Upper lobe of left lung (tissue), 6 donors: ENCODE measurements at regions not wholly inside any gene's neighbourhood (a gene's known extent, or its start where the extent isn't known, plus 50 kb on each side); places are given as distances from the start of the nearest gene placed in this dataset.

Experiments
- ATAC-seq, 2 donors: fragments of 200-7000 bp; cut with Tn5 transposase; one replicate each; pipeline ENCODE4 v1.9.1; 2022; ENCODE audit warnings: mild to moderate bottlenecking in 2 of 2, moderate library complexity in 2 of 2; ENCODE audit not compliant: low FRiP score in 2 of 2
- DNase-seq, 2 donors: peaks; one replicate each; pipeline ENCODE4 v3.0.0-alpha.2; 2019 to 2020
- H3K27ac ChIP-seq, 4 donors: fragments of 200-600 bp; sonication (generic); one replicate each; pipeline ENCODE4 v1.5.1; 2016 to 2019
- H3K27me3 ChIP-seq, 4 donors: fragments of 200-600 bp; sonication (generic); one replicate each; pipeline ENCODE4 v1.5.1; 2017 to 2019
- H3K36me3 ChIP-seq, 4 donors: fragments of 200-600 bp; sonication (generic); one replicate each; pipeline ENCODE4 v1.5.1; 2016 to 2019
- H3K4me1 ChIP-seq, 4 donors: fragments of 200-600 bp; sonication (generic); one replicate each; pipeline ENCODE4 v1.5.1; 2018 to 2019
- H3K4me3 ChIP-seq, 4 donors: fragments of 200-600 bp; sonication (generic); one replicate each; pipeline ENCODE4 v1.5.1; 2017 to 2019; ENCODE audit warnings: mild to moderate bottlenecking in 2 of 4, moderate library complexity in 1 of 4
- H3K9me3 ChIP-seq, 4 donors: fragments of 200-600 bp; sonication (generic); one replicate each; pipeline ENCODE4 v1.5.1; 2018 to 2019
- EP300 ChIP-seq, 4 donors: sonication (generic); formaldehyde crosslinking; IDR thresholded peaks; one replicate each; pipeline ENCODE4 v1.5.1; 2017; ENCODE audit warnings: antibody characterized with exemption in 4 of 4, control low read depth in 2 of 4
- POLR2A ChIP-seq, 4 donors: fragments of 450-650 bp; IDR thresholded peaks; one replicate each; pipeline ENCODE4 v1.5.1; 2016 to 2017; ENCODE audit warnings: antibody characterized with exemption in 4 of 4, mild to moderate bottlenecking in 2 of 4
- POLR2AphosphoS5 ChIP-seq, 2 donors: sonication (generic); formaldehyde crosslinking; IDR thresholded peaks; one replicate each; pipeline ENCODE4 v1.5.1; 2017; ENCODE audit warnings: antibody characterized with exemption in 2 of 2
- WGBS, 2 donors: methylation state at CpG; one replicate each; pipeline ENCODE4 v1.1.5; 2017 to 2018; 5-methylcytosine and 5-hydroxymethylcytosine counted together
- TF ChIP-seq, protein P1 (sequence below), 6 experiments: fragments of 450-650 bp in 4 of 6; fragments of 200-600 bp in 2 of 6; sonication (generic) in 2 of 6; IDR thresholded peaks; one replicate each; pipeline ENCODE4 v1.5.1; 2016 to 2019; ENCODE audit warnings: antibody characterized with exemption in 6 of 6
- donor health status: DM: no; HTN: no; CAD: no; lungs with moderate emphysema.
- donor health status: DM: no; HTN: yes; CAD: no; lungs with severe emphysema.

- H3K4me3 ChIP-seq, result no peak overlapping the region
- H3K9me3 ChIP-seq, result no peaks in the 10 kb centered on the region
- H3K4me1 ChIP-seq, result no peaks in the 10 kb centered on the region
- no peaks in the 10 kb centered on the region for H3K36me3 ChIP-seq
- H3K27me3 ChIP-seq, result no peaks in the 10 kb centered on the region
- 88 to 96% methylated on average over 1 of the region's 1 CpG for WGBS, 2 donors
- no peak for ATAC-seq
- DNase-seq, result no peak
- TF ChIP-seq POLR2AphosphoS5 (IDR thresholded peaks at IDR 0.05) (no peak), POLR2A (IDR thresholded peaks at IDR 0.05) (no peak), EP300 (IDR thresholded peaks at IDR 0.05) (no peak)
- TF ChIP-seq, protein P1, sequence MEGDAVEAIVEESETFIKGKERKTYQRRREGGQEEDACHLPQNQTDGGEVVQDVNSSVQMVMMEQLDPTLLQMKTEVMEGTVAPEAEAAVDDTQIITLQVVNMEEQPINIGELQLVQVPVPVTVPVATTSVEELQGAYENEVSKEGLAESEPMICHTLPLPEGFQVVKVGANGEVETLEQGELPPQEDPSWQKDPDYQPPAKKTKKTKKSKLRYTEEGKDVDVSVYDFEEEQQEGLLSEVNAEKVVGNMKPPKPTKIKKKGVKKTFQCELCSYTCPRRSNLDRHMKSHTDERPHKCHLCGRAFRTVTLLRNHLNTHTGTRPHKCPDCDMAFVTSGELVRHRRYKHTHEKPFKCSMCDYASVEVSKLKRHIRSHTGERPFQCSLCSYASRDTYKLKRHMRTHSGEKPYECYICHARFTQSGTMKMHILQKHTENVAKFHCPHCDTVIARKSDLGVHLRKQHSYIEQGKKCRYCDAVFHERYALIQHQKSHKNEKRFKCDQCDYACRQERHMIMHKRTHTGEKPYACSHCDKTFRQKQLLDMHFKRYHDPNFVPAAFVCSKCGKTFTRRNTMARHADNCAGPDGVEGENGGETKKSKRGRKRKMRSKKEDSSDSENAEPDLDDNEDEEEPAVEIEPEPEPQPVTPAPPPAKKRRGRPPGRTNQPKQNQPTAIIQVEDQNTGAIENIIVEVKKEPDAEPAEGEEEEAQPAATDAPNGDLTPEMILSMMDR (IDR thresholded peaks at IDR 0.05), result no peak
- H3K27ac ChIP-seq, result no peak overlapping the region
Measured at GRCh38 chr17:52831536-52831935, 673.0 kb upstream of the CA10 start.

DNA sequence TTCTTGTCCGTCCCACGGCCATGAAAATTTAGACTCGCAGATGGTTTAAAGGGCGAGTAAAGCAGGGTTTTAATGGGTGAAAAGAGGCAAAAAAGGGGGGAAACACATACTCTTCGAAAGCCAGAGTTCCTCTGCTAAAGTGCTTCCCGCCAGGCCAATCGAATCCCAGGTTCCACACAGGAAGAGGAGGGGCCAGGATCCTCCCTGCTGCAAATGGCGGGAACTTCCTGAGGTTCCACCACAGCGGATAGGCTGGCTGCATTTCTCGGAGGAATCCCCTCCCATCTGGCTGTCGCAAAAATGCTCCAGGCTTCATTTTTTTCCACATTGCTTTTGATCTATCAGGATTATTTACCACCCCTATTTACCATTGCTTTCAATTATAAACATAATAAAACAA, 670.1 kb upstream of the CA10 start:
- Histone ChIP-seq H3K27ac (no peak overlapping the region), H3K9me3 (no peaks in the 10 kb centered on the region), H3K27me3 (no peaks in the 10 kb centered on the region), H3K4me1 (no peaks in the 10 kb centered on the region), H3K36me3 (no peaks in the 10 kb centered on the region), H3K4me3 (no peak overlapping the region)
- no peak for TF ChIP-seq EP300 (IDR thresholded peaks at IDR 0.05)
- TF ChIP-seq, protein P1 (IDR thresholded peaks at IDR 0.05), result no peak
- no peak for TF ChIP-seq POLR2A (IDR thresholded peaks at IDR 0.05)
- no peak for TF ChIP-seq POLR2AphosphoS5 (IDR thresholded peaks at IDR 0.05)
- DNase-seq, result no peak
- ATAC-seq, result no peak
- WGBS, 2 donors, result 85 to 88% methylated on average over 11 of the region's 11 CpGs

DNA sequence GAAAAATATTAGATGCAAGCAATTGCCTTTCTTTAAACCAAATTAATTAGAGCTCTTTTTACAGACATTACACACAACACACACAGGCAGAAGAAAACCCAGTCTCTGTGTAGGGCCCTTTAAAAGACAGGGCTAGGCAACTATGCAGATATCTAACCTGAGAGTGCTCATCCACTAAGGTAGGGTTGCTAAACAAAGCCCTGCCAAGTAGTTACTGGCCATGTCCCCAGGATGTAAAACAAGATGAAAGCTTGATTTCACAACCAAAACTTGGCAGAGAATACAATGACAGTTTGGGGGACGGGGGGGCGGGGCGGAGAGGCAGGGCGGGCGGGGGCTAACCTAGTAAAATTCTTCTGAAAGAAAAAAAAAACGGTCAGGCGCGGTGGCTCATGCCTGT, 669.0 kb upstream of the CA10 start:
- no peak for TF ChIP-seq EP300 (IDR thresholded peaks at IDR 0.05)
- TF ChIP-seq POLR2A (IDR thresholded peaks at IDR 0.05), result no peak
- no peak for TF ChIP-seq POLR2AphosphoS5 (IDR thresholded peaks at IDR 0.05)
- TF ChIP-seq, protein P1 (IDR thresholded peaks at IDR 0.05), result no peak
- H3K4me1 ChIP-seq, result no peaks in the 10 kb centered on the region
- no peak overlapping the region for H3K4me3 ChIP-seq
- no peaks in the 10 kb centered on the region for H3K27me3 ChIP-seq
- DNase-seq, result peak in 1 of 2 donors; percentile 3
- no peaks in the 10 kb centered on the region for H3K36me3 ChIP-seq
- peak; percentile 45 to 80 for ATAC-seq
- no peak overlapping the region for H3K27ac ChIP-seq
- WGBS, 2 donors, result 57 to 74% methylated on average over 8 of the region's 8 CpGs
- H3K9me3 ChIP-seq, result no peaks in the 10 kb centered on the region

DNA sequence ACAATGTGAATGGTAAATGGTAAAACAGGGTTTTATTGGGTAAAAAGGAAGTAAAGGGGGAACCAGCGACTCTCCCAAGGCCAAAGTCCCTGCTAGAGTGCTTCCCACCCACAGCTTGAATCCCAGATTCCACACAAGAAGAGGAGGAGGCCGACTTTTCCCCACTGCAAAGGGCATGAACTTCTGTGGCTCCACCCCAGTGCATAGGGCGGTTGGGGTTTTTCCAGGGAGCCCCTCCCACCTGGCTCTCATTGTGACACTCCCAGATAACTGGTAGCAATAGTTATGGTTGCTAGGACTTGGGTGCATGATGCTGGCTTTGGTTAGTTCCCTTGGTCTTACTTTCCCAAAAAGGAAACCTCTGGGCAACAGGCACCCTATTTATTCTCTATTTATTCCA, 666.0 kb upstream of the CA10 start:
- Histone ChIP-seq H3K36me3 (no peaks in the 10 kb centered on the region), H3K27ac (no peak overlapping the region), H3K4me1 (no peaks in the 10 kb centered on the region), H3K27me3 (no peaks in the 10 kb centered on the region), H3K4me3 (no peak overlapping the region), H3K9me3 (no peaks in the 10 kb centered on the region)
- ATAC-seq, result no peak
- TF ChIP-seq POLR2AphosphoS5 (IDR thresholded peaks at IDR 0.05) (no peak), POLR2A (IDR thresholded peaks at IDR 0.05) (no peak), EP300 (IDR thresholded peaks at IDR 0.05) (no peak)
- TF ChIP-seq, protein P1 (IDR thresholded peaks at IDR 0.05), result no peak
- no peak for DNase-seq
- WGBS, 2 donors, result 75 to 77% methylated on average over 3 of the region's 3 CpGs

DNA sequence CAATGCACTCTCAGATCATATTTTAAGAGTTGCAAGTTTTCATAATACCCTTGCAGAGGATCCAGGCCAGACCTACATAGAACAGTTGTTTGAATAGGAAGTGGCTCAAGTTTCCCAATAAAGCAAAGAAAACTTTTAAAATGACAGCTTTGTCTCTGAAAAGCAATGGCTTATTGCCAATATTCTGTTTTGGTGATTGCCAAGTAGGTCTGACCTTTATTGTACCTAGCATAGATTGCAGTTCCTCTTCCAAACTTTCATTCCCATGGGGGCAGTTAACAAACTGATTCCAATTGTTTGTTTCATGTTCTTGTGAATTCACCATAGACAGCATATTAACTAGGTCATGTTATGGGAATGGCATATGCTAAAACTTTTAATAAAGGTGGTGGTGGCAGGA, 664.6 kb upstream of the CA10 start:
- DNase-seq (no peak), ATAC-seq (no peak)
- H3K9me3 ChIP-seq, result no peaks in the 10 kb centered on the region
- H3K36me3 ChIP-seq, result no peaks in the 10 kb centered on the region
- no peaks in the 10 kb centered on the region for H3K27me3 ChIP-seq
- no peaks in the 10 kb centered on the region for H3K4me1 ChIP-seq
- H3K27ac ChIP-seq, result no peak overlapping the region
- TF ChIP-seq, protein P1 (IDR thresholded peaks at IDR 0.05), result no peak
- TF ChIP-seq POLR2A (IDR thresholded peaks at IDR 0.05) (no peak), POLR2AphosphoS5 (IDR thresholded peaks at IDR 0.05) (no peak), EP300 (IDR thresholded peaks at IDR 0.05) (no peak)
- H3K4me3 ChIP-seq, result no peak overlapping the region
